Activated T-helper 1 cell treated with anti-CD3 and anti-CD28 coated beads, Interleukin-12 subunit alpha, Interleukin-12 subunit beta, Interleukin-2, Interleukin-4 antibody, amounts not matched to agents 30 ng/mL and 10 ng/mL and 1 ng/mL, durations not matched to agents 14 hours and 24 hours and 36 hours (primary cell): ENCODE measurements at regions not wholly inside any gene's neighbourhood (a gene's known extent, or its start where the extent isn't known, plus 50 kb on each side); places are given as distances from the start of the nearest gene placed in this dataset.

ENCODE experiments used
- DNase-seq: peaks from one replicate; pipeline ENCODE4 v3.0.0; 2021; ENCODE audit warnings: low spot score
- H3K27ac Mint-ChIP-seq: one replicate; pipeline ENCODE4 v1.8.0; 2021; ENCODE audit warnings: mild to moderate bottlenecking, mixed read lengths
- H3K27me3 Mint-ChIP-seq: one replicate; pipeline ENCODE4 v1.8.0; 2022; ENCODE audit warnings: mild to moderate bottlenecking, moderate library complexity, mixed read lengths; ENCODE audit not compliant: insufficient read depth
- H3K36me3 Mint-ChIP-seq: one replicate; pipeline ENCODE4 v1.8.0; 2021; ENCODE audit warnings: low read depth, mixed read lengths
- H3K4me1 Mint-ChIP-seq: one replicate; pipeline ENCODE4 v1.8.0; 2021; ENCODE audit warnings: low read depth, mixed read lengths
- H3K4me3 Mint-ChIP-seq: one replicate; pipeline ENCODE4 v1.8.0; 2021; ENCODE audit warnings: mild to moderate bottlenecking, moderate library complexity, mixed read lengths
- H3K9me3 Mint-ChIP-seq: one replicate; pipeline ENCODE4 v1.8.0; 2021; ENCODE audit warnings: mixed read lengths
- intact Hi-C: fragments of 100-400 bp; cut with micrococcal nuclease; formaldehyde crosslinking; loops from one replicate; pipeline ENCODE4 v1.15.1; 2024

- Mint-ChIP-seq H3K4me1 (peaks cover 3% of the 10 kb centered on the region), H3K4me3 (no peak overlapping the region), H3K27me3 (no peaks in the 10 kb centered on the region), H3K9me3 (no peaks in the 10 kb centered on the region), H3K27ac (no peak overlapping the region), H3K36me3 (no peaks in the 10 kb centered on the region)
- no peak for DNase-seq
- intact Hi-C loops: no loop called here
Observed at GRCh38 chr20:40493071-40493470, 196.0 kb downstream of the MAFB start.

- Mint-ChIP-seq H3K9me3 (peaks cover 5% of the 10 kb centered on the region), H3K4me1 (no peaks in the 10 kb centered on the region), H3K27me3 (no peaks in the 10 kb centered on the region), H3K36me3 (no peaks in the 10 kb centered on the region), H3K27ac (no peak overlapping the region), H3K4me3 (no peak overlapping the region)
- DNase-seq: no peak
- intact Hi-C loops: no loop called here
Observed at GRCh38 chr20:40491009-40491590, 197.9 kb downstream of the MAFB start.

- no peaks in the 10 kb centered on the region for H3K27me3 Mint-ChIP-seq
- H3K4me3 Mint-ChIP-seq: no peak overlapping the region
- H3K4me1 Mint-ChIP-seq: no peaks in the 10 kb centered on the region
- no peak overlapping the region for H3K27ac Mint-ChIP-seq
- intact Hi-C loops: no loop called here
- no peak for DNase-seq
- H3K9me3 Mint-ChIP-seq: peaks cover 5% of the 10 kb centered on the region
- H3K36me3 Mint-ChIP-seq: no peaks in the 10 kb centered on the region
Observed at GRCh38 chr20:40489886-40490285, 199.2 kb downstream of the MAFB start.

GRCh38 chr20:40488401-40488800, 200.6 kb downstream of the MAFB start:
- Mint-ChIP-seq H3K9me3 (peaks cover 5% of the 10 kb centered on the region), H3K27ac (no peak overlapping the region), H3K4me1 (no peaks in the 10 kb centered on the region), H3K27me3 (no peaks in the 10 kb centered on the region), H3K36me3 (no peaks in the 10 kb centered on the region), H3K4me3 (no peak overlapping the region)
- intact Hi-C loops: no loop called here
- no peak for DNase-seq

- H3K27me3 Mint-ChIP-seq: no peaks in the 10 kb centered on the region
- no peak overlapping the region for H3K27ac Mint-ChIP-seq
- no peak for DNase-seq
- no peak overlapping the region for H3K4me3 Mint-ChIP-seq
- no peaks in the 10 kb centered on the region for H3K36me3 Mint-ChIP-seq
- H3K9me3 Mint-ChIP-seq: peaks cover 5% of the 10 kb centered on the region
- intact Hi-C loops: no loop called here
- H3K4me1 Mint-ChIP-seq: no peaks in the 10 kb centered on the region
Observed at GRCh38 chr20:40486297-40486696, 202.7 kb downstream of the MAFB start.

GRCh38 chr20:40481743-40482458, 207.1 kb downstream of the MAFB start:
- Mint-ChIP-seq H3K36me3 (no peaks in the 10 kb centered on the region), H3K27ac (no peak overlapping the region), H3K4me3 (no peak overlapping the region), H3K9me3 (no peaks in the 10 kb centered on the region), H3K27me3 (no peaks in the 10 kb centered on the region), H3K4me1 (no peaks in the 10 kb centered on the region)
- intact Hi-C loops: no loop called here
- no peak for DNase-seq

GRCh38 chr20:40481337-40481736, 207.7 kb downstream of the MAFB start:
- Mint-ChIP-seq H3K36me3 (no peaks in the 10 kb centered on the region), H3K27ac (no peak overlapping the region), H3K9me3 (no peaks in the 10 kb centered on the region), H3K4me1 (no peaks in the 10 kb centered on the region), H3K4me3 (no peak overlapping the region), H3K27me3 (no peaks in the 10 kb centered on the region)
- no peak for DNase-seq
- intact Hi-C loops: no loop called here

GRCh38 chr20:40477805-40478204, 211.2 kb downstream of the MAFB start:
- no peak overlapping the region for H3K4me3 Mint-ChIP-seq
- no peaks in the 10 kb centered on the region for H3K4me1 Mint-ChIP-seq
- H3K27ac Mint-ChIP-seq: no peak overlapping the region
- DNase-seq: no peak
- no peaks in the 10 kb centered on the region for H3K9me3 Mint-ChIP-seq
- H3K36me3 Mint-ChIP-seq: no peaks in the 10 kb centered on the region
- intact Hi-C loops: no loop called here
- no peaks in the 10 kb centered on the region for H3K27me3 Mint-ChIP-seq

GRCh38 chr20:40476461-40476860, 212.6 kb downstream of the MAFB start:
- H3K27me3 Mint-ChIP-seq: no peaks in the 10 kb centered on the region
- H3K36me3 Mint-ChIP-seq: no peaks in the 10 kb centered on the region
- H3K9me3 Mint-ChIP-seq: no peaks in the 10 kb centered on the region
- no peak for DNase-seq
- no peak overlapping the region for H3K4me3 Mint-ChIP-seq
- intact Hi-C loops: no loop called here
- H3K4me1 Mint-ChIP-seq: no peaks in the 10 kb centered on the region
- H3K27ac Mint-ChIP-seq: no peak overlapping the region

GRCh38 chr20:40472905-40473304, 216.1 kb downstream of the MAFB start:
- no peaks in the 10 kb centered on the region for H3K36me3 Mint-ChIP-seq
- no peak overlapping the region for H3K4me3 Mint-ChIP-seq
- no peaks in the 10 kb centered on the region for H3K9me3 Mint-ChIP-seq
- intact Hi-C loops: no loop called here
- H3K27ac Mint-ChIP-seq: no peak overlapping the region
- DNase-seq: no peak
- no peaks in the 10 kb centered on the region for H3K27me3 Mint-ChIP-seq
- no peaks in the 10 kb centered on the region for H3K4me1 Mint-ChIP-seq

GRCh38 chr20:40471261-40471629, 217.8 kb downstream of the MAFB start:
- no peaks in the 10 kb centered on the region for H3K4me1 Mint-ChIP-seq

GRCh38 chr20:40470445-40471260, 218.4 kb downstream of the MAFB start:
- H3K4me1 Mint-ChIP-seq: no peaks in the 10 kb centered on the region
- intact Hi-C loops: no loop called here
- H3K9me3 Mint-ChIP-seq: no peaks in the 10 kb centered on the region
- no peak overlapping the region for H3K27ac Mint-ChIP-seq
- no peaks in the 10 kb centered on the region for H3K36me3 Mint-ChIP-seq
- H3K27me3 Mint-ChIP-seq: no peaks in the 10 kb centered on the region
- no peak for DNase-seq
- H3K4me3 Mint-ChIP-seq: no peak overlapping the region

More at GRCh38 chr20:40471261-40471629, 217.8 kb downstream of the MAFB start:
- Mint-ChIP-seq H3K27me3 (no peaks in the 10 kb centered on the region), H3K27ac (no peak overlapping the region), H3K36me3 (no peaks in the 10 kb centered on the region), H3K4me3 (no peak overlapping the region), H3K9me3 (no peaks in the 10 kb centered on the region)
- no peak for DNase-seq
- intact Hi-C loops: no loop called here

GRCh38 chr20:40468759-40469158, 220.3 kb downstream of the MAFB start:
- H3K4me3 Mint-ChIP-seq: no peak overlapping the region
- DNase-seq: no peak
- no peaks in the 10 kb centered on the region for H3K4me1 Mint-ChIP-seq
- H3K27me3 Mint-ChIP-seq: no peaks in the 10 kb centered on the region
- H3K27ac Mint-ChIP-seq: no peak overlapping the region
- H3K36me3 Mint-ChIP-seq: no peaks in the 10 kb centered on the region
- intact Hi-C loops: no loop called here
- no peaks in the 10 kb centered on the region for H3K9me3 Mint-ChIP-seq
